HG02973 (cell line): ENCODE measurements at regions not wholly inside any gene's neighbourhood (a gene's known extent, or its start where the extent isn't known, plus 50 kb on each side); places are given as distances from the start of the nearest gene placed in this dataset.
A peak's percentile ranks its signal among the peaks of the same experiment; 100 is the strongest.

Source experiments
- ATAC-seq: cut with Tn5 transposase; IDR thresholded peaks from one replicate; pipeline ENCODE4 v1.9.1; 2021; ENCODE audit warnings: moderate library complexity; ENCODE audit not compliant: unreplicated experiment

- ATAC-seq: no peak
Observed at GRCh38 chr3:124431331-124431994, 298.8 kb upstream of the UMPS start.

- no peak for ATAC-seq
Observed at GRCh38 chr3:124434176-124434575, 296.1 kb upstream of the UMPS start.

- ATAC-seq: no peak
Observed at GRCh38 chr3:124435467-124435866, 294.8 kb upstream of the UMPS start.

- no peak for ATAC-seq
Observed at GRCh38 chr3:124438813-124439212, 291.4 kb upstream of the UMPS start.

GRCh38 chr3:124439603-124440002 is 290.6 kb upstream of the UMPS start:
- no peak for ATAC-seq

- ATAC-seq: no peak
Observed at GRCh38 chr3:124441766-124442165, 288.5 kb upstream of the UMPS start.

GRCh38 chr3:124442463-124442862 is 287.8 kb upstream of the UMPS start:
- ATAC-seq: no peak

GRCh38 chr3:124443446-124443845 is 286.8 kb upstream of the UMPS start:
- no peak for ATAC-seq

GRCh38 chr3:124444075-124444474 is 286.2 kb upstream of the UMPS start:
- ATAC-seq: no peak

GRCh38 chr3:124444896-124445295 is 285.4 kb upstream of the UMPS start:
- no peak for ATAC-seq

GRCh38 chr3:124447845-124448244 is 282.4 kb upstream of the UMPS start:
- ATAC-seq: no peak

- ATAC-seq: no peak
Observed at GRCh38 chr3:124448954-124449353, 281.3 kb upstream of the UMPS start.

- no peak for ATAC-seq
Observed at GRCh38 chr3:124450366-124450765, 279.9 kb upstream of the UMPS start.

- ATAC-seq: peak; percentile 54
Observed at GRCh38 chr3:124451630-124452317, 278.5 kb upstream of the UMPS start.

GRCh38 chr3:124453189-124453588 is 277.1 kb upstream of the UMPS start:
- no peak for ATAC-seq

- ATAC-seq: no peak
Observed at GRCh38 chr3:124455891-124456290, 274.4 kb upstream of the UMPS start.

- no peak for ATAC-seq
Observed at GRCh38 chr3:124456506-124456905, 273.7 kb upstream of the UMPS start.

- ATAC-seq: no peak
Observed at GRCh38 chr3:124459678-124460077, 270.6 kb upstream of the UMPS start.

- ATAC-seq: no peak
Observed at GRCh38 chr3:124461126-124461525, 269.1 kb upstream of the UMPS start.

- ATAC-seq: no peak
Observed at GRCh38 chr3:124461838-124462632, 268.2 kb upstream of the UMPS start.

- ATAC-seq: no peak
Observed at GRCh38 chr3:124463234-124463633, 267.0 kb upstream of the UMPS start.
